ENCODE measurements at regions not wholly inside any gene's neighbourhood (a gene's known extent, or its start where the extent isn't known, plus 50 kb on each side); places are given as distances from the start of the nearest gene placed in this dataset.

DNA sequence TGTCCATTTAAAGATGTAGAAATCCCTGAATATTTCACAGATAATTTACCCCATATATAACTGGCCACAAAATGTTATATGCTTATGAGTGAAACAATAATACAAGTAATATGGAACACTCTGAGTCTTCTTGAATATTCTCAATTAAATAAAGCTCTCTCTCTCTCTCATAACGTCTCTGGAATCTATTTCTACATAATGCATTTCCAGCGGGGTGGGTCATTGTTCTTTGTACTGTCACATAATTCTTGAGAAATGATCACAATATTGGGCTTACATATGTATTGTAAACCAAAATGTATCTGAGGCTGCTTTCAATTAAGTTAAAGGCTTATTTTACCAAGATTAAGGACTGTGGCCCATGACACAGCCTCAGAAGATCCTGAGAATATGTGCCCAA, 596.3 kb downstream of the FAT4 start:
- H3K4me3 ChIP-seq: no peak overlapping the region
- H3K27me3 ChIP-seq: no peaks in the 10 kb centered on the region
- DNase-seq: no peak
- TF ChIP-seq, protein P1, sequence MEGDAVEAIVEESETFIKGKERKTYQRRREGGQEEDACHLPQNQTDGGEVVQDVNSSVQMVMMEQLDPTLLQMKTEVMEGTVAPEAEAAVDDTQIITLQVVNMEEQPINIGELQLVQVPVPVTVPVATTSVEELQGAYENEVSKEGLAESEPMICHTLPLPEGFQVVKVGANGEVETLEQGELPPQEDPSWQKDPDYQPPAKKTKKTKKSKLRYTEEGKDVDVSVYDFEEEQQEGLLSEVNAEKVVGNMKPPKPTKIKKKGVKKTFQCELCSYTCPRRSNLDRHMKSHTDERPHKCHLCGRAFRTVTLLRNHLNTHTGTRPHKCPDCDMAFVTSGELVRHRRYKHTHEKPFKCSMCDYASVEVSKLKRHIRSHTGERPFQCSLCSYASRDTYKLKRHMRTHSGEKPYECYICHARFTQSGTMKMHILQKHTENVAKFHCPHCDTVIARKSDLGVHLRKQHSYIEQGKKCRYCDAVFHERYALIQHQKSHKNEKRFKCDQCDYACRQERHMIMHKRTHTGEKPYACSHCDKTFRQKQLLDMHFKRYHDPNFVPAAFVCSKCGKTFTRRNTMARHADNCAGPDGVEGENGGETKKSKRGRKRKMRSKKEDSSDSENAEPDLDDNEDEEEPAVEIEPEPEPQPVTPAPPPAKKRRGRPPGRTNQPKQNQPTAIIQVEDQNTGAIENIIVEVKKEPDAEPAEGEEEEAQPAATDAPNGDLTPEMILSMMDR (IDR thresholded peaks at IDR 0.05): no peak
- no peak for TF ChIP-seq POLR2A (IDR thresholded peaks at IDR 0.05)
- H3K27ac ChIP-seq: no peak overlapping the region
- WGBS, 4 donors: 61 to 71% (median 64%) methylated on average over 2 of the region's 2 CpGs
- H3K36me3 ChIP-seq (replicated peaks in 1 of 2): no peaks in the 10 kb centered on the region
- H3K9me3 ChIP-seq (replicated peaks in 1 of 3): no peaks in the 10 kb centered on the region
- intact Hi-C loops (cut with DNase I): no loop called here
- no peaks in the 10 kb centered on the region for H3K4me1 ChIP-seq (replicated peaks in 1 of 2)

DNA sequence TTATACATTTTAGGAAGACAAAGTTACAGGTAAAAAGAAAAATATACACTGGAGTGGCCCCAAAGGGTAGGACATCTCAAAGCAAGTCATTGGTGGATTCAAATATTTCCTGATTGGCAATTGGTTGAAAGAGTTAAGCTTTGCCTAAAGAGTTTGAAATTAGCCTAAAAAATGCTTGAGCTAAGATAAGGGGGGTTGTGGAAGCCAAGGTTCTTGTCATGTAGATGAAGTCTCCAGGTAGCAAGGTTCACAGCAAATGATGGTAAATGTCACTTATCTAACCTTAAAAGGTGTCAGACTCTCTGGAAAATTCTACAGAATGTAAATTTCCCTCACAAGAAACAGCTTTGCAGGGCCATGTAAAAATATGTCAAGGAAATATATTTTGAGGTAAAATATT, 596.7 kb downstream of the FAT4 start:
- intact Hi-C loops (cut with DNase I): no loop called here
- no peak overlapping the region for H3K4me3 ChIP-seq
- no peaks in the 10 kb centered on the region for H3K36me3 ChIP-seq (replicated peaks in 1 of 2)
- H3K9me3 ChIP-seq (replicated peaks in 1 of 3): no peaks in the 10 kb centered on the region
- no peaks in the 10 kb centered on the region for H3K27me3 ChIP-seq
- DNase-seq: no peak
- H3K4me1 ChIP-seq (replicated peaks in 1 of 2): no peaks in the 10 kb centered on the region
- H3K27ac ChIP-seq: no peak overlapping the region
- TF ChIP-seq, protein P1 (IDR thresholded peaks at IDR 0.05): no peak
- TF ChIP-seq POLR2A (IDR thresholded peaks at IDR 0.05): no peak

GRCh38 chr4:125917559-125917958, 602.8 kb downstream of the FAT4 start:
- Histone ChIP-seq H3K4me3 (no peak overlapping the region), H3K27ac (no peak overlapping the region), H3K4me1 (replicated peaks in 1 of 2) (no peaks in the 10 kb centered on the region), H3K36me3 (replicated peaks in 1 of 2) (no peaks in the 10 kb centered on the region), H3K27me3 (no peaks in the 10 kb centered on the region), H3K9me3 (replicated peaks in 1 of 3) (no peaks in the 10 kb centered on the region)
- TF ChIP-seq, protein P1 (IDR thresholded peaks at IDR 0.05): no peak
- TF ChIP-seq POLR2A (IDR thresholded peaks at IDR 0.05): no peak
- no peak for DNase-seq
- 80 to 89% (median 83%) methylated on average over 1 of the region's 1 CpG for WGBS, 4 donors
- intact Hi-C loops (cut with DNase I): no loop called here

DNA sequence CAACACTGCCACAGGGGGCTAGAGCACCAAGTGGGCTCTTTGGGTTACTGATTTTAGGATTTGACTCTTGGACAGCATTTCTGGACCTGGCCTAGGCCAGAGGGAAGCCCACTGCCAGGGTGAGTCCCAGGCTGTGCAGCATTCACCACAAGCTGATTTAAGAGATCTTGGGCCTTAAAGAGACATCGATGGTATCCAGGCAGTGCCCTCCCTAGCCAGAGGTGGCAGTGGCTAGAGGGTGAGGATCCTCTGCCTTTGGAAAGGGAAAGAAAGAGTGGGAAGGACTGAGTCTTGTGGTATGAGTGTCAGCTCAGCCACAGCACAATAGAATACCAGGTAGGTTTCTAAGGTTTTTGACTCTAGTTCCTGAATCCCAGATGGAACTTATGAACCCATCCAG, 613.9 kb downstream of the FAT4 start:
- Histone ChIP-seq H3K9me3 (replicated peaks in 1 of 3) (no peaks in the 10 kb centered on the region), H3K36me3 (replicated peaks in 1 of 2) (no peaks in the 10 kb centered on the region), H3K27me3 (no peaks in the 10 kb centered on the region), H3K4me3 (no peak overlapping the region), H3K27ac (no peak overlapping the region), H3K4me1 (replicated peaks in 1 of 2) (no peaks in the 10 kb centered on the region)
- WGBS, 4 donors: 89 to 100% (median 94%) methylated on average over 1 of the region's 1 CpG; no CpG with 5 or more reads in 1 of the 4 donors
- TF ChIP-seq POLR2A (IDR thresholded peaks at IDR 0.05): no peak
- TF ChIP-seq, protein P1 (IDR thresholded peaks at IDR 0.05): no peak
- intact Hi-C loops (cut with DNase I): no loop called here
- DNase-seq: no peak
